ENCODE measurements at regions not wholly inside any gene's neighbourhood (a gene's known extent, or its start where the extent isn't known, plus 50 kb on each side); places are given as distances from the start of the nearest gene placed in this dataset.

- H3K4ac ChIP-seq (ENCODE audit: low read depth, low read length) = no peak overlapping the region
- H3K4me1 ChIP-seq (ENCODE audit: insufficient read depth, low read length) = peaks cover 10% of the 10 kb centered on the region; the same call in 1 of the 2 replicates
- H3K79me1 ChIP-seq (ENCODE audit: insufficient read depth, low read depth, low read length, poor library complexity, severe bottlenecking) = no peaks in the 10 kb centered on the region
- H2AK5ac ChIP-seq (ENCODE audit: insufficient read length, low read length) = no peak overlapping the region
- no peaks in the 10 kb centered on the region for H3K9me3 Mint-ChIP-seq
- no peak for TF ChIP-seq CTCF (conservative IDR thresholded peaks at IDR 0.05)
- H3K14ac ChIP-seq (ENCODE audit: insufficient read depth, low read length) = no peak overlapping the region
- peaks cover 30 to 36% of the 10 kb centered on the region in 2 experiments for H3K4me1 Mint-ChIP-seq
- no peak overlapping the region for H2BK20ac ChIP-seq (ENCODE audit: low read depth, low read length, poor library complexity, severe bottlenecking)
- no peak overlapping the region for H2AFZ ChIP-seq (ENCODE audit: low read length)
- H3T11ph ChIP-seq (ENCODE audit: low read length) = no peak overlapping the region
- no peak overlapping the region for H2BK5ac ChIP-seq (ENCODE audit: insufficient read length, low read length)
- H3K79me2 ChIP-seq (ENCODE audit: insufficient read depth, low read length) = no peaks in the 10 kb centered on the region
- H3K27ac Mint-ChIP-seq = peak overlapping the region in 1 of 3 experiments; percentile 14; a peak in 1 of 7 replicates
- no peak overlapping the region for H2BK12ac ChIP-seq (ENCODE audit: insufficient read length, low read depth, low read length)
- no peaks in the 10 kb centered on the region for H3K9me3 ChIP-seq (ENCODE audit: control insufficient read depth, low read depth, low read length)
- H3K4me2 ChIP-seq (ENCODE audit: insufficient read depth, insufficient read length, low read length) = peak overlapping the region; percentile 28
- no peak overlapping the region for H3K4me3 Mint-ChIP-seq
- H3K36me3 Mint-ChIP-seq (ENCODE audit: insufficient read depth in 1 of 3, low read depth in 3 of 3) = no peaks in the 10 kb centered on the region; a peak in 1 of 7 replicates
- no peaks in the 10 kb centered on the region for H3K23me2 ChIP-seq (ENCODE audit: insufficient read length, low read depth, low read length, poor library complexity, severe bottlenecking)
- no peak overlapping the region for H3K27ac ChIP-seq (ENCODE audit: insufficient read length, low read depth, low read length)
- DNase-seq = no peak
- no peak overlapping the region for H3K18ac ChIP-seq (ENCODE audit: insufficient read length, low read depth, low read length)
- no peak overlapping the region for H3K23ac ChIP-seq (ENCODE audit: insufficient read length, low read depth, low read length)
- no CpG with 5 or more reads among the region's 6 CpGs for WGBS (ENCODE audit: extremely low coverage, insufficient read length, low lambda C conversion rate)
- H4K20me1 ChIP-seq (ENCODE audit: control insufficient read depth, insufficient read depth, insufficient read length) = no peaks in the 10 kb centered on the region
- H4K8ac ChIP-seq (replicated peaks; ENCODE audit: insufficient read length, low read depth, low read length) = no peak overlapping the region
- H2BK15ac ChIP-seq (ENCODE audit: low read depth, low read length) = no peak overlapping the region
- H3K56ac ChIP-seq (ENCODE audit: insufficient read length, low read depth, low read length) = no peak overlapping the region
- no peaks in the 10 kb centered on the region for H3K27me3 ChIP-seq (ENCODE audit: insufficient read depth, low read length)
- no peak overlapping the region for H2BK120ac ChIP-seq (ENCODE audit: low read depth, low read length, poor library complexity, severe bottlenecking)
- no peak overlapping the region for H4K91ac ChIP-seq (ENCODE audit: insufficient read length, low read depth, low read length)
- H4K5ac ChIP-seq (ENCODE audit: insufficient read length, low read depth, low read length) = no peak overlapping the region
- no peak overlapping the region for H3K9ac ChIP-seq (ENCODE audit: extremely low read depth, insufficient read length, low read length)
- peaks cover 5% of the 10 kb centered on the region for H3K27me3 Mint-ChIP-seq (ENCODE audit: low read depth)
These were observed 75.6 kb downstream of the BLID start for GRCh38 chr11:122040464-122040863.
